ENCODE measurements at regions not wholly inside any gene's neighbourhood (a gene's known extent, or its start where the extent isn't known, plus 50 kb on each side); places are given as distances from the start of the nearest gene placed in this dataset.

GRCh38 chr1:59163268-59164092 is 133.4 kb upstream of the FGGY start:
- peak; percentile 75 for DNase-seq (ENCODE audit: low read depth)
- H3K4me3 ChIP-seq (ENCODE audit: low read depth, low read length): no peak overlapping the region
- TF ChIP-seq CTCF (IDR thresholded peaks at IDR 0.05; ENCODE audit: insufficient read depth, low read length): no peak

GRCh38 chr1:59164371-59164770 is 132.5 kb upstream of the FGGY start:
- no peak for TF ChIP-seq CTCF (IDR thresholded peaks at IDR 0.05; ENCODE audit: insufficient read depth, low read length)
- no peak overlapping the region for H3K4me3 ChIP-seq (ENCODE audit: low read depth, low read length)
- DNase-seq (ENCODE audit: low read depth): no peak

GRCh38 chr1:59165353-59165752 is 131.5 kb upstream of the FGGY start:
- no peak overlapping the region for H3K4me3 ChIP-seq (ENCODE audit: low read depth, low read length)
- TF ChIP-seq CTCF (IDR thresholded peaks at IDR 0.05; ENCODE audit: insufficient read depth, low read length): no peak
- DNase-seq (ENCODE audit: low read depth): no peak

- no peak overlapping the region for H3K4me3 ChIP-seq (ENCODE audit: low read depth, low read length)
- no peak for TF ChIP-seq CTCF (IDR thresholded peaks at IDR 0.05; ENCODE audit: insufficient read depth, low read length)
- DNase-seq (ENCODE audit: low read depth): peak; percentile 76
These were observed 127.2 kb upstream of the FGGY start for GRCh38 chr1:59169703-59170102.

GRCh38 chr1:59170659-59171058 is 126.2 kb upstream of the FGGY start:
- DNase-seq (ENCODE audit: low read depth): no peak
- no peak for TF ChIP-seq CTCF (IDR thresholded peaks at IDR 0.05; ENCODE audit: insufficient read depth, low read length)
- no peak overlapping the region for H3K4me3 ChIP-seq (ENCODE audit: low read depth, low read length)

GRCh38 chr1:59171788-59172187 is 125.1 kb upstream of the FGGY start:
- no peak for TF ChIP-seq CTCF (IDR thresholded peaks at IDR 0.05; ENCODE audit: insufficient read depth, low read length)
- no peak for DNase-seq (ENCODE audit: low read depth)
- H3K4me3 ChIP-seq (ENCODE audit: low read depth, low read length): no peak overlapping the region

- H3K4me3 ChIP-seq (ENCODE audit: low read depth, low read length): no peak overlapping the region
- TF ChIP-seq CTCF (IDR thresholded peaks at IDR 0.05; ENCODE audit: insufficient read depth, low read length): no peak
- DNase-seq (ENCODE audit: low read depth): no peak
These were observed 124.2 kb upstream of the FGGY start for GRCh38 chr1:59172693-59173092.

All from fibroblast of the aortic adventitia (primary cell).